HPDE6-E6E7 (cell line): ENCODE measurements at regions not wholly inside any gene's neighbourhood (a gene's known extent, or its start where the extent isn't known, plus 50 kb on each side); places are given as distances from the start of the nearest gene placed in this dataset.
"Not testable (repeated sequence)": the region's sequence is repeated elsewhere in the genome, so short reads cannot be mapped to it uniquely, and the experiment has no call there.

ENCODE experiments used
- DNase-seq: peaks from one replicate; pipeline ENCODE4 v3.0.0; 2011; ENCODE audit warnings: missing footprints; ENCODE audit errors: extremely low spot score

- DNase-seq, result no peak
Measured at GRCh38 chr7:43044511-43044910, 67.9 kb upstream of the HECW1 start.

- no peak for DNase-seq
Measured at GRCh38 chr7:43054052-43054722, 58.3 kb upstream of the HECW1 start.

- DNase-seq, result no peak
Measured at GRCh38 chr7:43057141-43057540, 55.3 kb upstream of the HECW1 start.

GRCh38 chr7:43058271-43059066 is 54.0 kb upstream of the HECW1 start:
- DNase-seq, result no peak

- not testable (repeated sequence) for DNase-seq
Measured at GRCh38 chr7:43059067-43059600, 53.3 kb upstream of the HECW1 start.
